ENCODE measurements at regions not wholly inside any gene's neighbourhood (a gene's known extent, or its start where the extent isn't known, plus 50 kb on each side); places are given as distances from the start of the nearest gene placed in this dataset.

- Mint-ChIP-seq H3K27me3 (ENCODE audit: insufficient read depth, unreplicated experiment) (peaks cover 5% of the 10 kb centered on the region), H3K4me1 (ENCODE audit: low read depth, unreplicated experiment) (no peaks in the 10 kb centered on the region), H3K9me3 (ENCODE audit: unreplicated experiment) (no peaks in the 10 kb centered on the region), H3K4me3 (ENCODE audit: unreplicated experiment) (no peak overlapping the region), H3K36me3 (ENCODE audit: insufficient read depth, unreplicated experiment) (no peaks in the 10 kb centered on the region), H3K27ac (ENCODE audit: unreplicated experiment) (no peak overlapping the region)
- no peak for DNase-seq
- no peaks in the 10 kb centered on the region for H3K36me3 ChIP-seq (ENCODE audit: control insufficient read depth, insufficient read depth, low read length)
- no peaks in the 10 kb centered on the region for H3K9me3 ChIP-seq
- intact Hi-C loops (cut with micrococcal nuclease; ENCODE audit: unreplicated experiment) = no loop called here
- H3K27me3 ChIP-seq (replicated peaks; ENCODE audit: control insufficient read depth, insufficient read depth, low read length) = no peaks in the 10 kb centered on the region; the same call in 1 of the 2 replicates
- no TSS peak for BruUV-seq (replicated peaks)
- ChIA-PET CTCF (no interaction called here), POLR2A (interaction anchor here (0.6 kb wide), 1 partner anchor 68 kb away, joined by 4 read pairs; no protein-coding TSS in a partner anchor)
- no peaks in the 10 kb centered on the region for H3K4me1 ChIP-seq
- no peak overlapping the region for H3K4me3 ChIP-seq (ENCODE audit: low read depth, low read length)
- TF ChIP-seq, protein P1, sequence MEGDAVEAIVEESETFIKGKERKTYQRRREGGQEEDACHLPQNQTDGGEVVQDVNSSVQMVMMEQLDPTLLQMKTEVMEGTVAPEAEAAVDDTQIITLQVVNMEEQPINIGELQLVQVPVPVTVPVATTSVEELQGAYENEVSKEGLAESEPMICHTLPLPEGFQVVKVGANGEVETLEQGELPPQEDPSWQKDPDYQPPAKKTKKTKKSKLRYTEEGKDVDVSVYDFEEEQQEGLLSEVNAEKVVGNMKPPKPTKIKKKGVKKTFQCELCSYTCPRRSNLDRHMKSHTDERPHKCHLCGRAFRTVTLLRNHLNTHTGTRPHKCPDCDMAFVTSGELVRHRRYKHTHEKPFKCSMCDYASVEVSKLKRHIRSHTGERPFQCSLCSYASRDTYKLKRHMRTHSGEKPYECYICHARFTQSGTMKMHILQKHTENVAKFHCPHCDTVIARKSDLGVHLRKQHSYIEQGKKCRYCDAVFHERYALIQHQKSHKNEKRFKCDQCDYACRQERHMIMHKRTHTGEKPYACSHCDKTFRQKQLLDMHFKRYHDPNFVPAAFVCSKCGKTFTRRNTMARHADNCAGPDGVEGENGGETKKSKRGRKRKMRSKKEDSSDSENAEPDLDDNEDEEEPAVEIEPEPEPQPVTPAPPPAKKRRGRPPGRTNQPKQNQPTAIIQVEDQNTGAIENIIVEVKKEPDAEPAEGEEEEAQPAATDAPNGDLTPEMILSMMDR (IDR thresholded peaks at IDR 0.05; ENCODE audit: insufficient read depth in 1 of 2, low read depth in 1 of 2, low read length in 1 of 2, severe bottlenecking in 1 of 2, unreplicated experiment in 1 of 2) = no peak
Observed at GRCh38 chr1:64398936-64399335, 71.0 kb upstream of the CACHD1 start.

DNA sequence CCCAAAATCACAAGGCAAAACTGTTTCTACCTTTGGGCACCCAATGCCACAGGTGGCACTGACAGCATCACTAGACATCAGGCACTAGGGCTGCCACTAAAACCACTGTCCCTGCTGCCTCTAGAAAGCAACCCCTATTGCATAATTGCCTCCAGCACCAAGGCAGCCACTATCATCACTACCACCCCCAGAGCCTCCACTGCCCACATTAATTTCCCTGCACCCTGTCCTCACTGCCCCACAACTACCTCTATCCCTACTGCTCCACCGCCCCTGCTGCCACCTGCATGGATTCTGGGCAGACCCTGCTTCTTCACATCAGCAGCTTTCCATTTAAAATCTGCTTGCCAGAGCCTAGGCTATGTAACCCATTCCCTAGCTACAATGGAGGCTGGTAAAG lies 68.6 kb upstream of the CACHD1 start:
- ChIA-PET POLR2A (no interaction called here), CTCF (no interaction called here)
- H3K27me3 ChIP-seq (replicated peaks; ENCODE audit: control insufficient read depth, insufficient read depth, low read length) = no peaks in the 10 kb centered on the region; the same call in 1 of the 2 replicates
- Mint-ChIP-seq H3K4me1 (ENCODE audit: low read depth, unreplicated experiment) (no peaks in the 10 kb centered on the region), H3K36me3 (ENCODE audit: insufficient read depth, unreplicated experiment) (no peaks in the 10 kb centered on the region), H3K27me3 (ENCODE audit: insufficient read depth, unreplicated experiment) (peaks cover 5% of the 10 kb centered on the region), H3K9me3 (ENCODE audit: unreplicated experiment) (no peaks in the 10 kb centered on the region), H3K4me3 (ENCODE audit: unreplicated experiment) (no peak overlapping the region), H3K27ac (ENCODE audit: unreplicated experiment) (no peak overlapping the region)
- no peaks in the 10 kb centered on the region for H3K4me1 ChIP-seq
- H3K9me3 ChIP-seq = no peaks in the 10 kb centered on the region
- TF ChIP-seq, protein P1 (IDR thresholded peaks at IDR 0.05; ENCODE audit: insufficient read depth in 1 of 2, low read depth in 1 of 2, low read length in 1 of 2, severe bottlenecking in 1 of 2, unreplicated experiment in 1 of 2) = no peak
- no peak overlapping the region for H3K4me3 ChIP-seq (ENCODE audit: low read depth, low read length)
- intact Hi-C loops (cut with micrococcal nuclease; ENCODE audit: unreplicated experiment) = no loop called here
- H3K36me3 ChIP-seq (ENCODE audit: control insufficient read depth, insufficient read depth, low read length) = no peaks in the 10 kb centered on the region
- BruUV-seq (replicated peaks) = no TSS peak
- no peak for DNase-seq

DNA sequence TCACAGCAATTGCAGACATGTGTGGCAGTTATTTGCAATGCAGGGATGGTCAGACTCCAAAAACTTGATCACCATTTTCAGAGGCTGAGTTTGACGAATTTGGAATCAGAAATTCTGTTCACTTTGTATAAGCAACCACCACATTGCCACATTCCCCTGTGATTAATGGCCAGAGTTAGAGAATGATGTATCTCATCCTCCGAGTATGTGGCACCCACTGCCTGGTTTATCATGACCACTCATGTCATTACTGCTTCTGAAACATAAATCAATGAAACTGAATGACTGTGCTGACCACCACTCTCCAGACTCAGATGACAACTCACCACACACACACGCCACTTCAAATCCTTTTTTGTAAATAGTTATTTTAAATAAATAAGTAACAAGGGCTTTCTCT lies 66.6 kb upstream of the CACHD1 start:
- no peak for DNase-seq
- Histone ChIP-seq H3K27me3 (replicated peaks; ENCODE audit: control insufficient read depth, insufficient read depth, low read length) (no peaks in the 10 kb centered on the region; the same call in 1 of the 2 replicates), H3K36me3 (ENCODE audit: control insufficient read depth, insufficient read depth, low read length) (no peaks in the 10 kb centered on the region), H3K4me3 (ENCODE audit: low read depth, low read length) (no peak overlapping the region), H3K9me3 (no peaks in the 10 kb centered on the region), H3K4me1 (no peaks in the 10 kb centered on the region)
- BruUV-seq (replicated peaks) = no TSS peak
- H3K36me3 Mint-ChIP-seq (ENCODE audit: insufficient read depth, unreplicated experiment) = no peaks in the 10 kb centered on the region
- no peak overlapping the region for H3K4me3 Mint-ChIP-seq (ENCODE audit: unreplicated experiment)
- no peaks in the 10 kb centered on the region for H3K4me1 Mint-ChIP-seq (ENCODE audit: low read depth, unreplicated experiment)
- no peak overlapping the region for H3K27ac Mint-ChIP-seq (ENCODE audit: unreplicated experiment)
- H3K9me3 Mint-ChIP-seq (ENCODE audit: unreplicated experiment) = no peaks in the 10 kb centered on the region
- TF ChIP-seq, protein P1 (IDR thresholded peaks at IDR 0.05; ENCODE audit: insufficient read depth in 1 of 2, low read depth in 1 of 2, low read length in 1 of 2, severe bottlenecking in 1 of 2, unreplicated experiment in 1 of 2) = no peak
- ChIA-PET POLR2A (no interaction called here), CTCF (no interaction called here)
- intact Hi-C loops (cut with micrococcal nuclease; ENCODE audit: unreplicated experiment) = no loop called here
- peaks cover 5% of the 10 kb centered on the region for H3K27me3 Mint-ChIP-seq (ENCODE audit: insufficient read depth, unreplicated experiment)
